GM19452 (cell line): ENCODE measurements at regions not wholly inside any gene's neighbourhood (a gene's known extent, or its start where the extent isn't known, plus 50 kb on each side); places are given as distances from the start of the nearest gene placed in this dataset.
"Not testable (repeated sequence)": the region's sequence is repeated elsewhere in the genome, so short reads cannot be mapped to it uniquely, and the experiment has no call there.

Source experiments
- ATAC-seq: cut with Tn5 transposase; IDR thresholded peaks from one replicate; pipeline ENCODE4 v1.9.1; 2021; ENCODE audit not compliant: unreplicated experiment

GRCh38 chr11:92168936-92169335, 55.7 kb upstream of the FAT3 start:
- ATAC-seq = no peak

DNA sequence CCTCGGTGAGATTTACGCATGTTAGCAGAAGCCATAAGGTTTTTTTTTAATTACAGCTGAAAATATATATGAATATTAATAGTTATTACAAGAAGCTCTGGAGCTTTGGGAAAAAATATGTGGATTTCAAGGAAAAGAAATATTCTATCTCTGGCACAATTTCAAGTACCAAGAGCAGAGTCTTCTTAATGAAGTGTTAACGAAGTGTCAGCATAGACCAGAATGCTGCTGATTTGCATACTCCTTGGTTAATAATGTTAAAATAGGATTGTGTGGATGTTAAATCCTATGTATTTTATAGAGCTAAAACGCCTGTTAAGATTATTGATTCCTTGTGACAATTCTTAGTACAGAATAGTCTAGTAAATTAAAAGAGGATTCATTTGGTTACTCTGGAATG, 57.0 kb upstream of the FAT3 start:
- ATAC-seq = no peak

DNA sequence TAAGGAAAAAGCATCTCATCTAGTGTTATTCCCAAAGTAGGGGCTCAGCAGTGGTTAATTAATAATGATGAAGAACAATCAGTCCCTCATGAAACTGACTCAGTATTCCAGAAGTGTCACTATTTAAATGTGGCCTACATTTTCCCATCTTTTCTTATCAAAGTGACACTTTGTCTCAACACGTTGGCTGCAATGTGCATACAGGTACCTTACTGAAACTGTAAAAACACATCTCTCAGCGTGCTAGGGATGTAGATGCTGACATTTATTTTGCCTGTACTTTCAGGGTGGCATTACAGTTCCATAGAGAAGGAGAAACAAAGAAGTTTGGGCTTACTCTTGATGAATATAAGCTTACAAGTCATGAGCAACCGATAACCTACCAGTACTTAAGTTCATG, 58.3 kb upstream of the FAT3 start:
- no peak for ATAC-seq

- no peak for ATAC-seq
Observed at GRCh38 chr11:92163879-92164278, 60.7 kb upstream of the FAT3 start.

DNA sequence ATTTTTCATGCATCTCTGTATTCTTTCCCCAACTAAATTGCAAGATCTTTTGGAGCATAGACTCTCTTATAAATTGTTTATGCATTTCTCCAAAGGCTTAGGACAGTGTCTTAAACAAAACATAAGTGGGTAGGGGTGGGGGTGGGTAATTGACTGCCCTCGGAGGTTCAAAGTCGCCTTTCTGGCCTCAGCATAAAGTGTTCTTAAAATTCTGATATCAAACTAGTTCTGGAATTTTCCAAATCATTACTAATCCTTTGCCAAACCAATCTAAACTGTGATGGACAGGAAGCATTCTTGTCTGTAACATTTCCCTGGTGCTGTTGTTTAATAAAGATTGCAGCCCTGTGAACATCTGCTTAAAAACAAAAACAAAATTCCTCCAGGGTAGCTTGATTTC, 61.8 kb upstream of the FAT3 start:
- no peak for ATAC-seq

- ATAC-seq = no peak
Observed at GRCh38 chr11:92159931-92160330, 64.7 kb upstream of the FAT3 start.

DNA sequence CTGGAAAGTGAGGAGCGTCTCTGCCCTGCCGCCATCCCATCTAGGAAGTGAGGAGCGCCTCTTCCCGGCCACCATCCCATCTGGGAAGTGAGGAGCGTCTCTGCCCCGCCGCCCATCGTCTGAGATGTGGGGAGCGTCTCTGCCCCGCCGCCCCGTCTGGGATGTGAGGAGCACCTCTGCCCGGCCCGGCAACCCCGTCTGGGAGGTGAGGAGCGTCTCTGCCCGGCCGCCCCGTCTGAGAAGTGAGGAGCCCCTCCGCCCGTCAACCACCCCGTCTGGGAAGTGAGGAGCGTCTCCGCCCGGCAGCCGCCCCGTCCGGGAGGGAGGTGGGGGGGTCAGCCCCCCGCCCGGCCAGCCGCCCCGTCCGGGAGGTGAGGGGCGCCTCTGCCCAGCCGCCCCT, 67.2 kb upstream of the FAT3 start:
- not testable (repeated sequence) for ATAC-seq

DNA sequence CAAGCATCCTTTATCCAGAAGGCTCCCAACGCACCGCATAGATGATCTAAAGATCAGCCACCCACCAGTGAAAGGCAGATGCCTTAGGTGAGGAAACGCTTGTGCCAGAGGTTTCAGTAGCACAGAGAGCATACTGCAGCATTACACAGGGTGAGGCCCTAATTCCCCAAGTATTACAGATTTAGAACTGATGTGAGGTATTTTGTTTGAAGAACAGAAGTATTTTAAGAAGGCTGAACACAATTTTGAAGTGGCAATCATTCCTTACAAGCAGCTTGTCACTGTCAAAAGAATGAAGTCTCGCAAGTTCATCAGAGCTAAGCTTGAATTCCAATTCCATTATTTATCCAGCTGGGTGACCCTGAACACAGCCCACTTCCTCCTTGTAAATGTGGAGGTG, 70.0 kb upstream of the FAT3 start:
- ATAC-seq = no peak

DNA sequence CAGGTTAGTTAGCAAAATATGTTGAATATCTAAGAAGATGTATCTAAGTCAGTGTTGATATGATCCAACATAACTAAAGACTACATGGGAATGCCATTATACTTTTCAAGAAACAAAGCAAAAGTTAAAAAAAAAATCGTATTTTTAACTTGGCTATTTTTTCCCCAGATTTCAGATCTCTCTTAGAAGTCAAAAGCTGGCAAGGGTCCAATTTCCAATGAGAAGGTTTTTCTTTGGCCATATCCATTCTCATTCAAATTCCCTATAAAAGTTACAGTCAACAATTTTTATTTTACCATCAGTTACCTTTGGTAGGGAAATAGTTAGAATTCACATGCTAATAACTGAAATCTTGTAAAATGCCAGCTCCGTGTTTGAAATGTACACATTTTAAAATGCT, 70.5 kb upstream of the FAT3 start:
- no peak for ATAC-seq

- no peak for ATAC-seq
Observed at GRCh38 chr11:92153542-92153941, 71.1 kb upstream of the FAT3 start.

- ATAC-seq = no peak
Observed at GRCh38 chr11:92152245-92152644, 72.4 kb upstream of the FAT3 start.

GRCh38 chr11:92149996-92150395, 74.6 kb upstream of the FAT3 start:
- no peak for ATAC-seq

GRCh38 chr11:92141725-92142124, 82.9 kb upstream of the FAT3 start:
- ATAC-seq = no peak

DNA sequence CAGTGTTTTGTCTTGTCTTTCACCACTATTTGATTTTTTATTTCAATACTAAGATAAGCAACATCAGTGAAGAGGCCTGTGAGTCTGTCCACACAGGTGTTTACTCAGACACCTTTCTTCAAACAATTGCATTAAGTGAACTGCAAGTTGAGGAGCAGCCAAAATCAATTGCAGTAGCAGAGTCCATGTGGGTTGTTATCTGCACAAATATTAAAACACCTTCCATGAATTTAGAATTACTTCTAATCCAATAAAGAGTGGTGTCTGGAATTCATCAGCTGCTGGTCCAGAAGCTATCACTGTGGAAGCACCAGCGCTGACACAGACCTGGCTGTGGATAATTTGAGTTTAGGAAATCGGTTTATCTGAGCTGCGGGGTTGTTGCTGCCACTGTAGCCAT, 83.5 kb upstream of the FAT3 start:
- no peak for ATAC-seq

DNA sequence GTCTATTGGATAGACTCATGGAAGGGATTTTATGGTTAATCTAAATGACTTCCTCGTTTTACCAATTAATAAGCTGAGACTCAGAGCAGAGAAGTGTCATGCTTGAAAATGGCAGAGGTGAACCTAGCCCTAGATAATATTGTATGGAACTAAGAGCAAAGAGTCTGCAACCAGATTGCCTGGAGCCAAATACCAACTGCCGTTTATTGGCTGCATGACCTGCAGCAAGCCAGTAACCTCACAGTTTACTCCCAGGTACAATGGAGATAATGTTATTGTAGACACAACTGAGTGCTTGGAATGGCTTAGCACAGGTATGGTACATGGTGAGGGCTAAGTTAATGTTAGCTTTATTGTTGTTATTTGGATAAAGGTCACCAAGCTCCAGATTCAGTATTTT, 84.6 kb upstream of the FAT3 start:
- ATAC-seq = no peak

- ATAC-seq = no peak
Observed at GRCh38 chr11:92138296-92138695, 86.3 kb upstream of the FAT3 start.

DNA sequence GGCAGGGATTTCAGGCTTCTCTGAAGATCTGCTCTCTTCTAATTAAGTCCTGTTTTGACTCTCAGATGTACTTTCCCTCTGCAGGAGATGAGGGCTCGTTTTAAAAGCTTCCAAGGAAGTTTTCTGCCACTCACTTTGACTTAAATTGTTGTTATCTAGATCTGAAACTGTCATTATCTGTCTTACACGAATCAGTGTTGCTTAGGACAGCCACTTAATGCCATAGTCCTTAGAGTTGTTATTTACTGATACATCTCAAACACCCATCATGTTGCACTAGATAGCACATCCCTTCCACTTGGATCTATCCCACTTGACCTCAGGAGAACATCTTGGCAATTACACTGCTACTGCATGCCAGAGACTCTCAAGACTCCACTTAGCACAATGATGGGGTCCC, 86.9 kb upstream of the FAT3 start:
- no peak for ATAC-seq

- no peak for ATAC-seq
Observed at GRCh38 chr11:92136797-92137196, 87.8 kb upstream of the FAT3 start.

GRCh38 chr11:92131289-92131865, 93.2 kb upstream of the FAT3 start:
- no peak for ATAC-seq

GRCh38 chr11:92130421-92130831, 94.2 kb upstream of the FAT3 start:
- no peak for ATAC-seq

DNA sequence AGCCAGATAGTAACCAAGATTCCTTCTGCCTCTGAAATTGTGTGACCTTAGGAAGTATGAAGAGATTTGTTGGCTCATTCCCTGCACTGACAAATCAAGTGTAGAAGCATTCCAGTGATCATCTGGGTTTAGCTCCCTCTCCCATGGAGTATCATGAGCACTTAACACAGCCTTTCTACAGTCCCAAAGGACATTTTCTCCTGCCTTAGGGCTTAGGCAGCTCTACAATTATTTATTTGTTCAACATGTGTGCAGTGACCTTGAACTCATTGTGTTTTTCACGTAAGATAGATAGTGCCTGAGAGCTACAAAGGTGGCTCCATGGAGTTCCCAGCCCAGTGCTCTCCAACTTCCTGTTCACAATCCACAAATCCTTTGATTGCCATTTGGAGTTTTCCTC, 94.8 kb upstream of the FAT3 start:
- no peak for ATAC-seq

DNA sequence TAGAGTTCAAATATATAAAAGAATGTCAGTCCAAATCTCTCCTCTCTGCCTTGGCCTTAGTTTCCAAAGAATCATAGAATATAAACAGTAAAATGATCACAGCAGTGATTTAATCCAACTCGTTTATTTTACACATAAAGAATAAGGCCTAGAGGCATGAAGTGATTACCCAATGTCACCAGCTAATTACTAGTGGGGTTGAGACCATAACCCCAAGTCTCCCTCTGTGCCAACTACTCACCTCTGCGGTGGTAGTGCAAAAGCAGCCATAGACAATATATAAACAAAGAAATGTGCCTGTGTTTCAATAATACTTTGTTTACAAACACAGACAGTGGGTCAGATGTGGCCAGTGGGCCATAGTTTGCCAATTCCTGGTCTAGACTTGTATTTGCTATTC, 96.6 kb upstream of the FAT3 start:
- ATAC-seq = no peak

GRCh38 chr11:92125321-92125720, 99.3 kb upstream of the FAT3 start:
- ATAC-seq = no peak

DNA sequence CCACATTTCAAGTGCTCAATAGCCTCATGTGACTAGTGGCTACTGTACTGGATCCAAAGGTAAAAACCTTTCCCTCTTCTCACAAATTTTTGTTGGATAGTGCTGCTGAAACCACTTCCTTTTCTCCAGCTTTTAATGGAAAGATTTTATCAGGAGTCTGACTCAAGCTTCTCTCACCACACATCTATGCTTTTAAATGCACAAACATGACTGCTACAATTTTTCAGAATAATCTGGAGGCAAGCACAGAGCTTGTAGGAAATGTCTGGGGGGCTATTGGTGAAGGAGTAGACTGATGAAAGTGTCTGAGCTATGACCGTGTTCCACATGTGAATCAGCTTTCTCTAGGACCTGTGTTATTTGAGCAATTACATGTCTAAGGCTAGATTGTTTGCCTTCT, 101.1 kb upstream of the FAT3 start:
- no peak for ATAC-seq
